ENCODE measurements at regions not wholly inside any gene's neighbourhood (a gene's known extent, or its start where the extent isn't known, plus 50 kb on each side); places are given as distances from the start of the nearest gene placed in this dataset.

- no peak overlapping the region for H2AFZ ChIP-seq (ENCODE audit: low read depth, low read length)
- H3K9ac ChIP-seq (ENCODE audit: low read length) = no peak overlapping the region
- no peaks in the 10 kb centered on the region for H4K20me1 ChIP-seq (ENCODE audit: insufficient read depth, low read length)
- no peak overlapping the region for H3K4me2 ChIP-seq (ENCODE audit: low read length)
- H3K27ac ChIP-seq (ENCODE audit: low read length) = no peak overlapping the region
- H3K4me1 ChIP-seq (ENCODE audit: low read length) = peaks cover 4% of the 10 kb centered on the region; the same call in 1 of the 2 replicates
- no peaks in the 10 kb centered on the region for H3K79me2 ChIP-seq (ENCODE audit: low read length)
- H3K36me3 ChIP-seq (replicated peaks; ENCODE audit: low read depth, low read length) = no peaks in the 10 kb centered on the region
- no peak overlapping the region for H3K4me3 ChIP-seq (ENCODE audit: low read length)
- no peaks in the 10 kb centered on the region for H3K27me3 ChIP-seq (ENCODE audit: low read depth, low read length)
- no peak for TF ChIP-seq EZH2phosphoT487 (IDR thresholded peaks at IDR 0.05; ENCODE audit: low read depth)
- TF ChIP-seq, protein P1, sequence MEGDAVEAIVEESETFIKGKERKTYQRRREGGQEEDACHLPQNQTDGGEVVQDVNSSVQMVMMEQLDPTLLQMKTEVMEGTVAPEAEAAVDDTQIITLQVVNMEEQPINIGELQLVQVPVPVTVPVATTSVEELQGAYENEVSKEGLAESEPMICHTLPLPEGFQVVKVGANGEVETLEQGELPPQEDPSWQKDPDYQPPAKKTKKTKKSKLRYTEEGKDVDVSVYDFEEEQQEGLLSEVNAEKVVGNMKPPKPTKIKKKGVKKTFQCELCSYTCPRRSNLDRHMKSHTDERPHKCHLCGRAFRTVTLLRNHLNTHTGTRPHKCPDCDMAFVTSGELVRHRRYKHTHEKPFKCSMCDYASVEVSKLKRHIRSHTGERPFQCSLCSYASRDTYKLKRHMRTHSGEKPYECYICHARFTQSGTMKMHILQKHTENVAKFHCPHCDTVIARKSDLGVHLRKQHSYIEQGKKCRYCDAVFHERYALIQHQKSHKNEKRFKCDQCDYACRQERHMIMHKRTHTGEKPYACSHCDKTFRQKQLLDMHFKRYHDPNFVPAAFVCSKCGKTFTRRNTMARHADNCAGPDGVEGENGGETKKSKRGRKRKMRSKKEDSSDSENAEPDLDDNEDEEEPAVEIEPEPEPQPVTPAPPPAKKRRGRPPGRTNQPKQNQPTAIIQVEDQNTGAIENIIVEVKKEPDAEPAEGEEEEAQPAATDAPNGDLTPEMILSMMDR (IDR thresholded peaks at IDR 0.05; ENCODE audit: low read depth, low read length) = no peak
- no peaks in the 10 kb centered on the region; the same call in 1 of the 2 replicates for H3K9me3 ChIP-seq (ENCODE audit: insufficient read depth, low read length)
These were observed 238.1 kb upstream of the NXPH2 start for GRCh38 chr2:139018252-139018651.

GRCh38 chr2:139007130-139007529, 226.9 kb upstream of the NXPH2 start:
- H3K9me3 ChIP-seq (ENCODE audit: insufficient read depth, low read length) = no peaks in the 10 kb centered on the region
- no peaks in the 10 kb centered on the region for H3K79me2 ChIP-seq (ENCODE audit: low read length)
- TF ChIP-seq EZH2phosphoT487 (IDR thresholded peaks at IDR 0.05; ENCODE audit: low read depth) = no peak
- TF ChIP-seq, protein P1 (IDR thresholded peaks at IDR 0.05; ENCODE audit: low read depth, low read length) = no peak
- no peaks in the 10 kb centered on the region for H3K27me3 ChIP-seq (ENCODE audit: low read depth, low read length)
- H2AFZ ChIP-seq (ENCODE audit: low read depth, low read length) = no peak overlapping the region
- no peak overlapping the region for H3K4me3 ChIP-seq (ENCODE audit: low read length)
- H3K4me1 ChIP-seq (ENCODE audit: low read length) = peaks cover 13% of the 10 kb centered on the region
- H3K9ac ChIP-seq (ENCODE audit: low read length) = no peak overlapping the region
- no peaks in the 10 kb centered on the region for H4K20me1 ChIP-seq (ENCODE audit: insufficient read depth, low read length)
- no peak overlapping the region for H3K4me2 ChIP-seq (ENCODE audit: low read length)
- no peak overlapping the region for H3K27ac ChIP-seq (ENCODE audit: low read length)
- no peaks in the 10 kb centered on the region for H3K36me3 ChIP-seq (replicated peaks; ENCODE audit: low read depth, low read length)

- no peaks in the 10 kb centered on the region for H3K79me2 ChIP-seq (ENCODE audit: low read length)
- no peak overlapping the region for H2AFZ ChIP-seq (ENCODE audit: low read depth, low read length)
- TF ChIP-seq EZH2phosphoT487 (IDR thresholded peaks at IDR 0.05; ENCODE audit: low read depth) = no peak
- TF ChIP-seq, protein P1 (IDR thresholded peaks at IDR 0.05; ENCODE audit: low read depth, low read length) = no peak
- H3K4me2 ChIP-seq (ENCODE audit: low read length) = no peak overlapping the region
- no peak overlapping the region for H3K27ac ChIP-seq (ENCODE audit: low read length)
- H3K9ac ChIP-seq (ENCODE audit: low read length) = no peak overlapping the region
- no peaks in the 10 kb centered on the region for H3K4me1 ChIP-seq (ENCODE audit: low read length)
- H4K20me1 ChIP-seq (ENCODE audit: insufficient read depth, low read length) = no peaks in the 10 kb centered on the region
- H3K36me3 ChIP-seq (replicated peaks; ENCODE audit: low read depth, low read length) = no peaks in the 10 kb centered on the region
- no peaks in the 10 kb centered on the region for H3K27me3 ChIP-seq (ENCODE audit: low read depth, low read length)
- H3K9me3 ChIP-seq (ENCODE audit: insufficient read depth, low read length) = no peaks in the 10 kb centered on the region
- H3K4me3 ChIP-seq (ENCODE audit: low read length) = no peak overlapping the region
These were observed 220.1 kb upstream of the NXPH2 start for GRCh38 chr2:139000131-139000785.

GRCh38 chr2:138997856-138998517, 217.8 kb upstream of the NXPH2 start:
- Histone ChIP-seq H3K4me2 (ENCODE audit: low read length) (no peak overlapping the region), H3K27ac (ENCODE audit: low read length) (no peak overlapping the region), H3K36me3 (replicated peaks; ENCODE audit: low read depth, low read length) (no peaks in the 10 kb centered on the region), H3K27me3 (ENCODE audit: low read depth, low read length) (no peaks in the 10 kb centered on the region), H2AFZ (ENCODE audit: low read depth, low read length) (no peak overlapping the region), H3K9ac (ENCODE audit: low read length) (no peak overlapping the region), H3K9me3 (ENCODE audit: insufficient read depth, low read length) (no peaks in the 10 kb centered on the region), H3K79me2 (ENCODE audit: low read length) (no peaks in the 10 kb centered on the region), H3K4me3 (ENCODE audit: low read length) (no peak overlapping the region), H3K4me1 (ENCODE audit: low read length) (no peaks in the 10 kb centered on the region), H4K20me1 (ENCODE audit: insufficient read depth, low read length) (no peaks in the 10 kb centered on the region)
- no peak for TF ChIP-seq EZH2phosphoT487 (IDR thresholded peaks at IDR 0.05; ENCODE audit: low read depth)
- TF ChIP-seq, protein P1 (IDR thresholded peaks at IDR 0.05; ENCODE audit: low read depth, low read length) = no peak

Measured in OCI-LY3 (cell line).